ENCODE measurements at regions not wholly inside any gene's neighbourhood (a gene's known extent, or its start where the extent isn't known, plus 50 kb on each side); places are given as distances from the start of the nearest gene placed in this dataset.

- no peak for TF ChIP-seq CTCF (IDR thresholded peaks at IDR 0.05; ENCODE audit: borderline replicate concordance, insufficient read depth, low read depth, low read length)
- no peak overlapping the region for H3K4me3 ChIP-seq (ENCODE audit: low read depth, low read length)
These were observed 229.1 kb upstream of the APCDD1 start for GRCh38 chr18:10225300-10225699.

- TF ChIP-seq CTCF (IDR thresholded peaks at IDR 0.05; ENCODE audit: borderline replicate concordance, insufficient read depth, low read depth, low read length) = no peak
- no peak overlapping the region for H3K4me3 ChIP-seq (ENCODE audit: low read depth, low read length)
These were observed 227.5 kb upstream of the APCDD1 start for GRCh38 chr18:10226971-10227370.

- no peak overlapping the region for H3K4me3 ChIP-seq (ENCODE audit: low read depth, low read length)
- no peak for TF ChIP-seq CTCF (IDR thresholded peaks at IDR 0.05; ENCODE audit: borderline replicate concordance, insufficient read depth, low read depth, low read length)
These were observed 226.1 kb upstream of the APCDD1 start for GRCh38 chr18:10228326-10228725.

- no peak for TF ChIP-seq CTCF (IDR thresholded peaks at IDR 0.05; ENCODE audit: borderline replicate concordance, insufficient read depth, low read depth, low read length)
- no peak overlapping the region for H3K4me3 ChIP-seq (ENCODE audit: low read depth, low read length)
These were observed 225.0 kb upstream of the APCDD1 start for GRCh38 chr18:10229458-10229857.

- no peak overlapping the region for H3K4me3 ChIP-seq (ENCODE audit: low read depth, low read length)
- TF ChIP-seq CTCF (IDR thresholded peaks at IDR 0.05; ENCODE audit: borderline replicate concordance, insufficient read depth, low read depth, low read length) = no peak
These were observed 224.4 kb upstream of the APCDD1 start for GRCh38 chr18:10230072-10230471.

- no peak overlapping the region for H3K4me3 ChIP-seq (ENCODE audit: low read depth, low read length)
These were observed 223.2 kb upstream of the APCDD1 start for GRCh38 chr18:10231220-10231619.

GRCh38 chr18:10232062-10232461, 222.4 kb upstream of the APCDD1 start:
- no peak for TF ChIP-seq CTCF (IDR thresholded peaks at IDR 0.05; ENCODE audit: borderline replicate concordance, insufficient read depth, low read depth, low read length)

More at GRCh38 chr18:10231220-10231619, 223.2 kb upstream of the APCDD1 start:
- no peak for TF ChIP-seq CTCF (IDR thresholded peaks at IDR 0.05; ENCODE audit: borderline replicate concordance, insufficient read depth, low read depth, low read length)

More at GRCh38 chr18:10232062-10232461, 222.4 kb upstream of the APCDD1 start:
- H3K4me3 ChIP-seq (ENCODE audit: low read depth, low read length) = no peak overlapping the region
